Uterus (tissue), 2 donors: ENCODE measurements at regions not wholly inside any gene's neighbourhood (a gene's known extent, or its start where the extent isn't known, plus 50 kb on each side); places are given as distances from the start of the nearest gene placed in this dataset.

ENCODE experiments used
- POLR2A ChIP-seq, 2 donors: fragments of 450-650 bp; IDR thresholded peaks; one replicate each; pipeline ENCODE4 v1.6.1; 2016; ENCODE audit warnings: antibody characterized with exemption in 2 of 2, mild to moderate bottlenecking in 1 of 2, moderate library complexity in 1 of 2
- TF ChIP-seq, protein P1 (sequence below), 4 experiments: fragments of 200-600 bp in 2 of 4; fragments of 450-650 bp in 2 of 4; sonication (generic) in 2 of 4; IDR thresholded peaks; one replicate each; pipeline ENCODE4 v1.5.1; 2016 to 2019; ENCODE audit warnings: antibody characterized with exemption in 4 of 4, mild to moderate bottlenecking in 2 of 4, moderate library complexity in 1 of 4

DNA sequence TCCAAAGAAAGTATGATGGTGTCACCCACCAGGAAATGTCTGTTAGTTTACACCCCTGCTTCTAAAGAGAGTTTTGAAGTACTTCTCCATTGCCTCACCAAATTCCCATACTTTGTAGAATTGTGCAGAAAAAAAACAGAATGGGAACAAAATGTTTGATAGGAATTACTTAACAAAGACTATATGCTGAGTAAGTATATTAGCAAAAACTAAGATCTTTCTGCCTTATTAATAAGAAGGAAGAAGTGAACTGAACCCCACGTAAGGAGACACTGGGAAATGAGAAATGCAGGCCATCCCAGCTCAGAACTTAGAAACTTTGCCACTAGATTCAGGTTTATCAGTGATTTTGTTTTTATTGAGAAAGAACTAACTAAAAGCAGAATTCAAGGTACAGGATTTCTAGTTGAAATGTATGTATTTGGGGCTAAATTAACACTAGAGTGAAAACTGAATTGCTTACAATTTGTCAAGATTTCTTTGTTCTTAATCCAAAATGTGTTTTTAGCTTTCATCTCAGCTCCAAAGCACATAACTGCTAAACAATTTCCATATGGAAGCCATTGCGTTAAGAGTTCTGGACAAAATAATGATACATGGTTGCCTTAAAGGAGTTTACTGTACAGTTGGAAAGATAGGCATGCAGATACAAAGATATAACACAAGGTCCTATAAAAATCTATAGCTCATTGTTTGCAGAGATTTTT, 102.7 kb upstream of the BMP5 start:
- no peak for TF ChIP-seq POLR2A (IDR thresholded peaks at IDR 0.05)
- TF ChIP-seq, protein P1, sequence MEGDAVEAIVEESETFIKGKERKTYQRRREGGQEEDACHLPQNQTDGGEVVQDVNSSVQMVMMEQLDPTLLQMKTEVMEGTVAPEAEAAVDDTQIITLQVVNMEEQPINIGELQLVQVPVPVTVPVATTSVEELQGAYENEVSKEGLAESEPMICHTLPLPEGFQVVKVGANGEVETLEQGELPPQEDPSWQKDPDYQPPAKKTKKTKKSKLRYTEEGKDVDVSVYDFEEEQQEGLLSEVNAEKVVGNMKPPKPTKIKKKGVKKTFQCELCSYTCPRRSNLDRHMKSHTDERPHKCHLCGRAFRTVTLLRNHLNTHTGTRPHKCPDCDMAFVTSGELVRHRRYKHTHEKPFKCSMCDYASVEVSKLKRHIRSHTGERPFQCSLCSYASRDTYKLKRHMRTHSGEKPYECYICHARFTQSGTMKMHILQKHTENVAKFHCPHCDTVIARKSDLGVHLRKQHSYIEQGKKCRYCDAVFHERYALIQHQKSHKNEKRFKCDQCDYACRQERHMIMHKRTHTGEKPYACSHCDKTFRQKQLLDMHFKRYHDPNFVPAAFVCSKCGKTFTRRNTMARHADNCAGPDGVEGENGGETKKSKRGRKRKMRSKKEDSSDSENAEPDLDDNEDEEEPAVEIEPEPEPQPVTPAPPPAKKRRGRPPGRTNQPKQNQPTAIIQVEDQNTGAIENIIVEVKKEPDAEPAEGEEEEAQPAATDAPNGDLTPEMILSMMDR (IDR thresholded peaks at IDR 0.05): no peak
